Daoy (cell line): ENCODE measurements at regions not wholly inside any gene's neighbourhood (a gene's known extent, or its start where the extent isn't known, plus 50 kb on each side); places are given as distances from the start of the nearest gene placed in this dataset.
"Not testable (repeated sequence)": the region's sequence is repeated elsewhere in the genome, so short reads cannot be mapped to it uniquely, and the experiment has no call there.

Experiments used
- DNase-seq: peaks from one replicate; pipeline ENCODE4 v3.0.0-alpha.2; 2015; ENCODE audit warnings: low read depth

DNA sequence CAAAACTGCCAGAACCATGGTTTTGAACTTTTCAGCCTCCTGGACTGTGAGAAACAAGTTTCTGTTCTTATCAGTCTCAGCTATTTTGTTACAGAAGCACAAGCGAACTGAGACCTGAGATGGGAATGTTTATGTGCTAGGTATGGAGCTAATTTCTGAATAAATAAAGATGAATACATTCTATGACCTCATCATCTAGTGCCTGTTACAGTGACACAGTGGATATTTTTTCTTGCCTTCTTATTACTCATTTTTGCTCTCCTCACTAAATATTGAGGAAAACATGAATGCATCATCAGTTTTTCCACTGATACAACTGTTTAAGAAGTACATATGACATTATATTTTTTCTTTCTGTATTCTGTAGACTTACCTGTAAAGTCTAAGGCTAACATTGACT, 601.9 kb upstream of the TPTE start:
- DNase-seq: not testable (repeated sequence)

DNA sequence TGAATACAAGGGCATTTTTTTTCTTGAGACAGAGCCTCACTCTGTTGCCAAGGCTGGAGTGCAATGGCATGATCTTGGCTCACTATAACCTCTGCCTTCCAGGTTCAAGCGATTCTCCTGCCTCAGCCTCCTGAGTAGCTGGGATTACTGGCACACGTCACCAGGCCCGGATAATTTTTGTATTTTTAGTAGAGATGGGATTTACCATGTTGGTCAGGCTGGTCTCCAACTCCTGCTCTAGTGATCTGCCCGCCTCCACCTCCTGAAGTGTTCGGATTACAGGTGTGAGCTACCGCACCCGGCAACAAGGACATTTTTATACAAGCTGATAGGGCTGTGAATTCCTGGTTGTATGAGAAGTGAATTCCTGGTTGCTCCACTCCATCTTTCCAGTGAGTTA, 577.7 kb upstream of the TPTE start:
- DNase-seq: not testable (repeated sequence)

DNA sequence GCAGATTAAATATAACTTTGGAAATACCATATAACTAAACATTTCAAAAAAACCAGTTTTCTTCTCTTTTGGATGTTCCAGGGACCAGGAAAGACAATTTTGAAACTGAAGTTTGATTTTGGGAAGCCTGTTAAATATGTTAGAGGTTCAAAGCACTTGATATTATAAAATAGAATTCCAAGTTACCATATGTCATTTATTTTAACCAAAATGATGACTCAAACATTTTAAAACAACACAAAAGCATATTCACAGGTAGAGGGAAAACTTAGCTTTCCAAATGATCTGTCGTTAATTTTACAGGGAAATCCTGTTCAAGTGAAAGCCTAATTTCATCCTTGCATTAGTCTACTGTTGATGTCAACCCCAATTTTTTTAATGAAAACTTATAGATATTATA, 575.3 kb upstream of the TPTE start:
- DNase-seq: not testable (repeated sequence)

DNA sequence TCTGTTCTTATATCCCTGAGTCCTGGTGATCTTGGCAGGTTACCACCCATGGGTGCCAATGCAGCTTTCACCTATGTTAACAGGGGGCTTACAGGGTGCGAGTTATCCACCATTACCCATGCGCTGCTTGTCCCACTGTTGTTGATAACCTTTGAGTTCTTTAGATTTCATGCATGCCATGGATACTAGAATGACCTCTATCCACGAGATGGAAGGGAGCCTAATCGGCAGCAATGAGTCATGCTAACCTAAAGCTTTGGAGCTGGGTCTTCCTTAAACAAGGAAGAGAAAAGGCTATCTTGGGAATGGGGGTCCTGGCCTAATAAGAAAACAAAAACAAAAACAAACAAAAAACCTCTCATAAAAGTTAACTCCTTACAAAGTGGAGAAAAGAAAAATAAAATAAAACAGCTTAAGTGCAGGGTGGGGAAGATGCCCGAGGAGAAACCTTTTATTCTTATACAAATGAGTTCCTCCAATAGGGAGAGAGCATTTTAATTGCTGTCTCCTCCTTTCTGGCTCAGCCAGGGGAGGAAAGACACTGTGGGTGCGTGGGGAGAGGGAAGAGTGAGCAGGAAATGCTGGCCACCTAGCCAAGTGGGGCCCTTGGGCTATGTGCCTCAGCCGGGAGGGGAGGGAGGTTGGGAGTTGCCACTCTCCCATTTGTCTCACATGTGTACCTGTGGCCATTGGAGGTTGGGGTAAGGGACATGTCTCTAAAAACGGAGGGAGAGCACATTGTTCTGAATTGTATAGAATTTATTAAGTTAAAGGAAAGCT, 571.7 kb upstream of the TPTE start:
- not testable (repeated sequence) for DNase-seq

DNA sequence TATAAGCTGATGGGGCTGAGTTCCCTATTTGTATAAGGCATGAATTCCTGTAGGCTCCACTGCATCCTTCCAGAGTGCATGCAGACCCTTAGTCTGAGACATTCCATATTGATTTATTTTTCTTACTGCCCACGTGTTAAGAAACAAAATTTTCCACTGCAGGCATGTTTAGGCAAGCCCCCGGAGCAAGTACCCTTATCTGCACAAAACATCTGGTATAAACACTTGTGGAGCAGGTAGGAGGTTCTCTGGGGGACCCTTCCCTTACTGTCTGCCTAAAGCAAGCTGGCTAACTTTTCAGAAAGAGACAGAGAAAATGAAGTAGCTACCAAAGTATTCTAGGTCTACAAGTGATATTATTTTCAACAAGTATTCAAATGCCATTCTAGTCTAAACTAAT, 571.0 kb upstream of the TPTE start:
- not testable (repeated sequence) for DNase-seq

DNA sequence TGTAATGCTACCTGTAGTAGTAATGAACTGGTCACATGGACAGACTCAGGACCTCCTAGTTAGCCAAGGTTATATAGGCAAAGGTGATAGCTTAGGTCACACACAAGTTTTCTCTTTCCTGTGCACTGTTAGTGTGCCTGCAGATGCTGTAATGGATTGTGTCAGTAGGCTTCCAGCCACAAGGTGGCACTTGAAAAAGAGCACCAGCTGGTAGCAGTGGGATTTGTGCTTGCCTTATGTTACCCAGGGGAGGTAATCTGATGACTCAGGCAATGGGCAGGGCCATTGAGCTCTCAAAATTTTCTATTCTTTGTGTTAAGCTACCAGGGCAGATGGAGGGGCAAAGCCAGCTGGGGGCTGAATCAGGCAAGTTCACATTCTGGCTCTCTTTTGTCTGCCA, 562.6 kb upstream of the TPTE start:
- DNase-seq: not testable (repeated sequence)

DNA sequence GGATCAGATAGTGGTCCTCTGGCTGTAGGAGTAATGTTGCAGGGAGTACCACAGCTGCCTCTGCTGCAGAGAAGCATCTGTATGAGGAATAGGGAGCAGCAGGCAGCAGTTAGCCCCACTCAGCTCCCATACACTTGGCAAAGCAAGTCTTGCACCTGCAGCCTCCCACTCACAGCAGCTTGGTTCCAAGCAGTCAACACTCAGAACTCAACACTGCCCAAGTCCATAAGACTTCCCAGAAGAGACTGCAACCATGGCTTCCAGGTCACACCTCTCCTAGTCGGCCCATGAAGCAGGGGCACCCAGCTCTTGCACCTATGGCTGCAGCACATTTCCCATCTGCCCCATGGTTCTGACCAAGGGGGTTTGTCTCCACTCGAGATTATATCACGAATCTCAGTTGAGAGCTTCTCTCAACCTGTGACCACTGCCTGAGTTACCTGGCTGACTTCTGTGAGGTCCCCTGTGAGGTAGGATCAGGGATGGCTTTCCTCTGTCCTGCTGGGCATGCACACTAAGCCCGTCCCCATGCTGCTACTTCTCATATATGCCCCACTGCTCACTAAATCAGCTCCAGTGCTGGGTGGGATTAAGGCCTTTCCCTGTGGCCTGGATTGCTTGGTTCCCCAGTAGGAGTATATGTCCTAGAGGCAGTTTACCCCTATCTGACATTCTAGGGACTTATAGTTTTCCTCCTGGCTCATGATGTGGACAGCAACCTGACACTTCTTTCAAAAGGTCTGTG, 562.0 kb upstream of the TPTE start:
- DNase-seq: not testable (repeated sequence)

DNA sequence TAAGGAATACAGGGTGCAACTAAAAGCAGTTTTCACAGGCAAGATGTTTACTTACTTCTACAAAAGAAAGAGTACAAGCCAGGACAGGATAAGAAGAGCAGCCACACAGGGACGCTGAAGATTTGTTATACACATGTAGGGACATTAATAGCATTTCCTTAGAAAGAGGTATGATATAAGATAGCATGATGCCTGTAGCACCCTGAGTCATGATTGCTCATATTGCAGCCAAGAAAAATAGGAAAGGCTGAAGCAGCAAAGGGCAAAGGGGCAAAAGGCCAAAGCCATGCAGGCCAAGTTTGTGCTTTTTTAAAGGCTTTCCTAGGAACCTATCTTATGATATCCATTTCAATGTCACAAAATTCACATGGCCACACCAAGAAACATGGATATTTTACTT, 552.0 kb upstream of the TPTE start:
- DNase-seq: not testable (repeated sequence)

DNA sequence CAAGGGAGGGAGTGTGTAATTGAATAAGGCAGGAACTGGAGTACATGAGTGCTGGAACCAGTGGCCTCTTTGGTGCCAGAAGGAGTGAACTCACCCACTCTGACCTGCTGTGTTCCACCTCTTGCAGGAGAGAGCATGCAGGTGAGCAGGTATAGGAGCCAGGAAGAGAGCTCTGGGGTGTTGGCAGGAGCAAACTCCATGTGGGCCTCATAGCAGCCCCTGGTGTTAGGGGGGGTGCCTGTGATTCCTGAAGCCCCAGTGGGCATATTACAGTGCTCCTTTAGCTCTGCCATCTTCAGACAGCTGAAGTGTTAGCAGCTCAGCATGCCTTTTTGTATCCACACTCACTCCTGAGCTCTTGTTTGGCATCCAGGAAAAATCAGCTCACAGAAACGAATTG, 549.4 kb upstream of the TPTE start:
- DNase-seq: not testable (repeated sequence)

DNA sequence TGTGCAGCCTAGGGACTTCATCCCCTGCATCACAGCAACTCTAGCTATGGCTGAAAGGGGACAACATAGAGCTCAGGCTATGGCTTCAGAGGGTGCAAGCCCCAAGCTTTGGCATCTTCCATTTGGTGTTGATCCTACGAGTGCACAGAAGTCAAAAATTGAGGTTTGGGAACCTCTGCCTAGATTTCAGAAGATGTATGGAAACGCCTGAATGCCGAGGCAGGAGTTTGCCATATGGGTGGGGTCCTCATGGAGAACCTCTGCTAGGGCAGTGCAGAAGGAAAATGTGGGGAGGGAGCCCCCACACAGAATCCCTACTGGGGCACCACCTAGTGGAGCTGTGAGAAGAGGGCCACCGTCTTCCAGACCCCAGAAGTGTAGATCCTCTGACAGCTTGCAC, 543.0 kb upstream of the TPTE start:
- DNase-seq: not testable (repeated sequence)

DNA sequence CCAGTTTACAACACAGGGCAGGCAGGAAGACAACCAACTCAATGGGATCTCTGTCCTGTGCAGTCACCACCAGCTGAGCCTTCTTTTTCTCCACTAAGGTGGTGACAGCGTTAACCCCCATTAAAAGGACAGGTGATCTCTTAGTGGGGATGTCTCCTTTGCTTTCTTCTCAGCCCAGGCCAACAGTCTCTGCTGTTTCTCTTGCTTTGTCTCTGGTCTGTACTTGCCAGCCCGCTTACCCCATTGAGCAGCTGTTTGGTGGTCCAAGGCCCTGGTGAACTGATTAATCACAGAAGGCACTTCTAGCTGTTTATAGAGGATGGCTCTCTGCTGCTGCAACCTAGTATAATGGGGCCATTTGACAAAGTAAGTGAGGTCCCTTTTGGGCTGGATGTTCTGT, 523.9 kb upstream of the TPTE start:
- not testable (repeated sequence) for DNase-seq

DNA sequence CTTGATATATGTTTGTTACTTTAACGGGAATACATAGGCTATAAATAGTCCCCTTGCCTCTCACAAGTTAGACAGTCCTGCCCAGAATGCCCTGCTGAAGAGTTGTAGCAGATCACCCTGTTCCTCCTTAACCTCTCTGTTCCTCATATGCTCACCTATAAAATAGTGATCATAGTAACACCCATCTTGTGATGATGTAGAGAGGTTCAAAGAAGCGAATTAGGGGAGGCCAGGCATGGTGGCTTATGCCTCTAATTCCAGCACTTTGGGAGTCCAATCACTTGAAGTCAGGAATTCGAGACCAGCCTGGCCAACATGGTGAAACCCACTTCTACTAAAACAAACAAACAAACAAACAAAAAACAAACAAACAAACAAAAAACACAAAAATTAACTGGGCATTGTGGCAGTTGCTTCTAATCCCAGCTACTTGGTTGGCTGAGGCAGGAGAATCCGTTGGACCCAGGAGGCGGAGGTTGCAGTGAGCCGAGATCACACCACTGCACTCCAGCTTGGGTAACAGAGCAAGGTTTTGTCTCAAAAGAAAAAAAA, 518.5 kb upstream of the TPTE start:
- DNase-seq: not testable (repeated sequence)

DNA sequence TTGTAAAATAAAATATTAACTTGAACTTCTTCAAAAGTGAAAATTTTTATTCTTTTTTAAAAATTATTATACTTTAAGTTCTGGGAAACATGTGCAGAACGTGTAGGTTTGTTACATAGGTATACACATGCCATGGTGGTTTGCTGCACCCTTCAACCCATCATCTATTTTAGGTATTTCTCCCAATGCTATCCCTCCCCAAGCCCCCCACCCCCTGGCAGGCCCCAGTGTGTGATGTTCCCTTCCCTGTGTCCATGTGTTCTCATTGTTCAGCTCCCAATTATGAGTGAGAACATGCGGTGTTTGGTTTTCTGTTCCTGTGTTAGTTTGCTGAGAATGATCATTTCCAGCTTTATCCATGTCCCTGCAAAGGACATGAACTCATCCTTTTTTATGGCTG, 515.6 kb upstream of the TPTE start:
- DNase-seq: not testable (repeated sequence)

DNA sequence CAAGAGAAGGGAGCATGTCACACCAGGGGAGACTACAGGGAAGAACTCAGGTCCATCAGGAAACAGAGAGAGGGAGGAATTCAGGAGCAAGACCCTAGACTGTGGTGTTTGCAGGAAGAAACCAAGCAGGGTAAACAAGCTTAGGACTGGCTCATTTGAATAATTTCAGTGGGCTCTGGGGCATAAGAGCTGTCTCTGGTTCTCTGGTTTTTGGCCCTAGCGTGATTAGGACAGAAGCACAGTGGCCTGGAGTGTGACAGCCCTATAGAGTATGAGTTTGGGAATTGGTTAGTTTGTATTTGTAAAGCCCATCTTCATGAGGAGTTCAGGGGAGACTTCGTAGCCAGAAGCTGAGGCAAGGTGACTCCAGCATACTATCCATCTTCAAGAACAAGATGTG, 504.4 kb upstream of the TPTE start:
- not testable (repeated sequence) for DNase-seq

DNA sequence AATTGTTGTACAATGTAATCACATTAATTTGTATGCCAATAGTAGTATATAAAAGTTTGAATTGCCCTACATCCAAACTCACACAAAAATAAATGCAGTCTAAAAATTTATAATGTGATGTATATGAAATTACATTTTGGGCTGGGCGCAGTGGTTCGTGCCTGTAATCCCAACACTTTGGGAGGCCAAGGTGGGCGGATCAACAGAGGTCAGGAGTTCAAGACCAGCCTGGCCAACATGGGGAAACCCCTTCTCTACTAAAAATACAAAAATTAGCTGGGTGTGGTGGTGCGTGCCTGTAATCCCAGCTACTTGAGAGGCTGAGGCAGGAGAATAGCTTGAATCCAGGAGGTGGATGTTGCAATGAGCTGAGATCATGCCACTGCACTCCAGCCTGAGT, 503.6 kb upstream of the TPTE start:
- DNase-seq: not testable (repeated sequence)

DNA sequence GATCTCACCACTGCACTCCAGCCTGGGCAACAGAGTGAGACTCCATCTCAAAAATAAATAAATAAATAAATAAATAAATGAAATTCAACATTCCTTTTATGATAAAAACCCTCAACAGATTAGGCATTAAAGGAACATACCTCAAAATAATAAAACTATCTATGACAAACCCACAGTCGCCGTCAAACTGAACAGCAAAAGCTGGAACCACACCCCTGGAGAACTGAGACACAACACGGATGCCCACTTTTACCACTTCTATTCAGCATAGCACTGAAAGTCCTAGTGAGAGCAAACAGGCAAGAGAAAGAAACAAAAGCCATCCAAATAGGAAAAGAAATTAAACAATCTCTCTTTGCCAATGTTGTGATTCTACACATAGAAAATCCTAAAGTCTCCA, 499.9 kb upstream of the TPTE start:
- DNase-seq: not testable (repeated sequence)

DNA sequence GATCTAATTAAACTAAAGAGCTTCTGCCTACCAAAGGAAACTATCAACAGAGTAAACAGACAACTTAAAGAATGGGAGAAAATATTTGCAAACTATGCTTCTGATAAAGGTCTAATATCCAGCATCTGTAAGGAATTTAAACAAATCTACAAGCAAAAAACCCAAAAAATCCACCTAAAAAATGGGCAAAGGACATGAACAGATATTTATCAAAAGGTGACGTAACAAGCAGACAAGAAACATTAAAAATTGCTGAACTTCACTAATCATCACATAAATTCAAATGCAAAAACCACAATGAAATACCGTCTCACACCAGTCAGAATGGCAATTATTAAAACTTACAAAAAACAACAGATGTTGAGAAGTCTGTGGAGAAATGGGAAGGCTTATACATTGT, 498.6 kb upstream of the TPTE start:
- DNase-seq: not testable (repeated sequence)
